GM21717 (cell line): ENCODE measurements at regions not wholly inside any gene's neighbourhood (a gene's known extent, or its start where the extent isn't known, plus 50 kb on each side); places are given as distances from the start of the nearest gene placed in this dataset.

Source experiments
- ATAC-seq: cut with Tn5 transposase; IDR thresholded peaks from one replicate; pipeline ENCODE4 v1.9.1; 2021; ENCODE audit warnings: mild to moderate bottlenecking, moderate library complexity; ENCODE audit not compliant: unreplicated experiment

DNA sequence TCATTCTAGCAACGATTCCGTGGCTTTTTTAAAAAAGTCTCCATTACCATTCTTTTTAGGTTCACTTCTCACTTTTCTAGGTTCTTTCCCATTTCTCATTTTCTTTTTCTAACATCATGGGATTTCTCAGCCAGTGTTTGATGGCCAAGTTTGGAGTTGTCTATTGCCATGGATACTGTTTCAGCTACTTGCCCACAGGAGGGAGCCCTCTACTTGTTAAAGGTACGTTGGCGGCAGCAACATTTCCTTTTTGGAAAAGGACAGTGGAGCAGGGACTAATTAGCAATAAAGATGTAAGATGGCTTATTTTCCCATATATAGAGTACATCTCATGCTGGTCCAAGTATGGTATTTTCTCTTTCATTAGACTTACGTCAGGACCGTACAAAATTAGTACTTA lies 2257.5 kb upstream of the C9orf72 start:
- ATAC-seq: no peak

- ATAC-seq: no peak
Measured at GRCh38 chr9:29838491-29839020, 2265.3 kb upstream of the C9orf72 start.

- ATAC-seq: no peak
Measured at GRCh38 chr9:29844251-29844650, 2271.0 kb upstream of the C9orf72 start.

DNA sequence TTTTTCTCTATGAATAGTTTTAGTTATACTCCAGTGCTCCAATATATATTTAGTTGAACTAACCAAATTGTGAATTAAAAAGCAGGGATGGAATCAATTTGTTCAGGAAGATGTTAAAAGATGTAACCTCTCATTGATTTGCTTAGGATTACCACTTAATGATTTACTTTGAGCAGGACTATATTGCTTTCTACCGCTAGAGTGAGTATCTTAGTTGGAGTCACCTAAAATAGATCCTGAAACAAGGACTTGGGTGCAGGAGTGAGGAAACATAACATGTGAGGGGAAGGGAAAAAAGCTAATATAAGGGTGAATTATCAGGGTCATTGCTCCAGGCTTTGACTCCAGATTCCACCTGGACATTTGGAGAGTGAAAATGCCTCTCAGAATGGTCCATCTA lies 2277.4 kb upstream of the C9orf72 start:
- ATAC-seq: no peak

GRCh38 chr9:29861803-29862202 lies 2288.5 kb upstream of the C9orf72 start:
- no peak for ATAC-seq

GRCh38 chr9:29865764-29866313 lies 2292.6 kb upstream of the C9orf72 start:
- peak; percentile 35 for ATAC-seq

GRCh38 chr9:29866556-29866955 lies 2293.3 kb upstream of the C9orf72 start:
- peak; percentile 38 for ATAC-seq

DNA sequence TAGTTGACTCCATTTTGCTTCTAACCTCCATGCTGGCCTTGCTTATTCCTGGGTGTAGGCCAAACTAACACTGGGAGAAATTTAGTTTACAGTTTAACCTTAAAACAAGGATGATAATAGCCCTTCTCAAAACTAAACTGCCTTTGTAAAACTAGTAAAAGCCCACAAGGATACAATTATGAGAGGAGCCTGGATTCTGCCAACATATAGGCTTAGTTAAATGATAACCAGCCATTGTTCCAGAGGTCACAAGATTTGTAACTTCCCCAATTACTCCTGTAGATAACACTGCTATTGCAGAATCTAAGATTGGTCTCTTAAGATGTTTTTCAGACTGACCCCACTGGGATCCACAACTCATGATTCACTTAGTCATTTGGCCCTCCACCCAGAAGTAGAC lies 2300.3 kb upstream of the C9orf72 start:
- no peak for ATAC-seq

DNA sequence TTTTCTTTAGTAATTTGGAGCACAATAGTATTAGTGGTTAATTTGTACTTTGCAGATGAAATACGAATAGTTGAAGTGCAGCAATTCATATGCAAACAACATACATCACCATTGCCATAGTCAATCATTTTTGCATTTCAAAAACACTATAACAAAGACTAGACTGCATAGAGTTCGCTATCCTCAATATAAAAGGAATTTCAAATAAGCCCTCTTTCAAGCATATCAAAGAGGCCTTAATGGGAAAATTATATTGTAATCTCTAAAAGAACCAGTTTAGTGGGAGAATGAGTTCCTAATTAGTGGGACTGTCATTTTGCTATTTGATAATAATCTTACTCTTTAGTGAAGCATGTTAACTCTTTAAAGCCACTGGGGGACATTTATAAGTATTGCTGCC lies 2302.3 kb upstream of the C9orf72 start:
- ATAC-seq: no peak

GRCh38 chr9:29882767-29883166 lies 2309.5 kb upstream of the C9orf72 start:
- ATAC-seq: no peak

- ATAC-seq: no peak
Measured at GRCh38 chr9:29906065-29906464, 2332.8 kb upstream of the C9orf72 start.

GRCh38 chr9:29928072-29928471 lies 2354.8 kb upstream of the C9orf72 start:
- ATAC-seq: no peak

DNA sequence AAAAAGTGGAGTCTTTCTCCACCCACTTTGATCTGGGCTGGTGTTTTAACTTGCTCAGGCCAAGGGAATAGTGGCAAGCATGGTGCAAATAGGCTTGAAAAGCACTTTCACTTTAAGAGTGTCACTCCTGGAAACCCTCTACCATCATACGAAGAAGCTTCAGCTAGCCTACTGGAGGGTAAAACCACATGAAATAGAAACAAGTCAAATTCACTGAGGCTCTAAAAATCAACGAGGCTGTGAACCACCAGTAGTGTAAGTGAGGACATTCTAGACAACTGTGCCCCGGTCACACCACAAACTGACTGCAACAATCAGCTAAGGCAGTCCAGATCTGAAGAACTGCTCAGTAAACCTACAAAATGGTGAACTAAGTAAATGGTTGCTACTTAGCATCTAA lies 2366.3 kb upstream of the C9orf72 start:
- ATAC-seq: no peak

DNA sequence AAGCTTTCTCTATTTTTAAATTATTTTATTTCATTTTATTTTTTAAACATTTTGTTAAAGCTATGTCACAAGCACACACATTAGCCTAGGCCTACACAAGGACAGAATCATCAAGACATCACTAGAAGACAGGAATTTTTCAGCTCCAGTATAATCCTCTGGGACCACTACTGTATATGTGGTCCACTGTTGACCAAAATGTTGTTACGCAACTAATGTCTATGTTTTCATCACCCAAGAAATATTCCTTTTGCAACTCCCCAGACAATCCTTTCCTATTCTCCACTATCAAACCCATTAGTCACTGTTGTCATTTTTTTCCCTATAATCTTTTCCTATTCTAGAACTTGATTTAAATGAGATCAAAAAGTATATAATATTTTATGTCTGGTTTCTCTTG lies 2371.7 kb upstream of the C9orf72 start:
- ATAC-seq: no peak

DNA sequence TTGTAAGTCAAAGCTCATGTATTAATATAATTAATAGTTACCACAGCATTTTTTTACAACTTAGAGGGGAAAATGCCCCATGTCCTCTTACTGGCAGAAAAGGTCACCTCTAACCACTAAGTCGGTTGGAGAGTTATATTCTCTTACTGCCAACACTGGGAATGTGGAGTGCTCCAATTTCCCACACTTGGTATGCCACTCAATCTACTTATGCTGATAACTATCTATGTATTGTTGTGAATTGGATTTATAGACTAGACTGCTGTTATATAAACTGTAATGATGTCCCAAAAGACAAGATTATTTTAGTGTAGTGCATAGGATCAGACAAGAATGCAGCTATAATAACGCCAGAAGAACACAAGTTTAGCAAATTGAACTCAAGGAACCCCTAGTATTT lies 2385.2 kb upstream of the C9orf72 start:
- no peak for ATAC-seq

DNA sequence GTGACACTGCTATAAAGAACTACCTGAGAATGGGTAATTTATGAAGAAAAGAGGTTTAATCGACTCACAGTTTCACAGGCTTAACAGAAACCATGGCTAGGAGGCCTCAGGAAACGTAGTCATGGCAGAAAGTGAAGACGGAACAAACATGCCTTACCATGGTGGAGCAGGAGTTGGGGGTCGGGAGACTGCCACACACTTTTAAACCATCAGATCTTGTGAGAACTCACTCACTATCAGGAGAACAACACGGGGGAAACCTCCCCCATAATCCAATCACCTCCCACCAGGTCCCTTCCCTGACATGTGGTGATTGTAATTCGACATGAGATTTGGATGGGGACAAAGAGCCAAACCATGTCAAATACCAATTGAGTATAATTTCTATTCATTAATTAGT lies 2392.6 kb upstream of the C9orf72 start:
- no peak for ATAC-seq

DNA sequence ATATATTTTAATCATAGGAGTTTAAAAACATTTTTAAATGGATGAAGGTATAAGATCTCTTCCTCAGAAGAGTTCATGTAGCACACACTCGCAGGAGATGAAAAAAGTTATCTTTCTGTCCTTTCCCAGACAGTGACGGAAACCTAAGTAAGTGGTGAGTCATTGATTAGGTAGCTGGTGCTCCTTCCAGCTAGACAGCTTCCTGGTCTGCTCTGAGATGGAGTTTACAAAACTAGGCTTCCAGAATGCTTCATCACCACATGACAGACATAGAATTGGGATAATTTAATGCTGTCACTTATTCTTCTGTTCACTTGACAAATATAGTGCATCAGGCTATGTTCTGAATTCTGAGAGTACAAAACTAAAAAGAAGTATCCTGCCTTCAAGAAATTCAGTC lies 2393.0 kb upstream of the C9orf72 start:
- ATAC-seq: no peak

DNA sequence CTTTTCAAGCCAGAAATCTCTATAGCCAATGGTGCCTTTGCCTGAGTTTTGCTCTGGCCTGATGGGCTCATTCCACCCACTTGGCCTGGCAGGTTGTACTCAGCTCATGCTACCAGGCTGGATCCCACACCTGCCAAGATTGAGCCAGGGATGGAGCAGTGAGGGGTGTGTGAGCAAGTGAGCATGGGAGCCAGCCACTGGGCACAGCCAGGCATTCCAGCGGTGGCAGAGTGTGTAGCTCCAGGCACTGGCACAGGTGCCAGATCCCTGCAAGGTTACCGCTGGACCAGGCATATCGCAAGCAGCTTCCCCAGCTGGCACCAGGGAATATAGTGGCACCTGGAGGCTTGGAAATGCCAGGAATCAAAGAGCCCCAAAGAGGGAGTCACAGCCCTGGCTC lies 2395.6 kb upstream of the C9orf72 start:
- no peak for ATAC-seq

- ATAC-seq: no peak
Measured at GRCh38 chr9:29969408-29969807, 2396.1 kb upstream of the C9orf72 start.

- no peak for ATAC-seq
Measured at GRCh38 chr9:29969856-29970647, 2396.8 kb upstream of the C9orf72 start.

- no peak for ATAC-seq
Measured at GRCh38 chr9:29974197-29974596, 2400.9 kb upstream of the C9orf72 start.

DNA sequence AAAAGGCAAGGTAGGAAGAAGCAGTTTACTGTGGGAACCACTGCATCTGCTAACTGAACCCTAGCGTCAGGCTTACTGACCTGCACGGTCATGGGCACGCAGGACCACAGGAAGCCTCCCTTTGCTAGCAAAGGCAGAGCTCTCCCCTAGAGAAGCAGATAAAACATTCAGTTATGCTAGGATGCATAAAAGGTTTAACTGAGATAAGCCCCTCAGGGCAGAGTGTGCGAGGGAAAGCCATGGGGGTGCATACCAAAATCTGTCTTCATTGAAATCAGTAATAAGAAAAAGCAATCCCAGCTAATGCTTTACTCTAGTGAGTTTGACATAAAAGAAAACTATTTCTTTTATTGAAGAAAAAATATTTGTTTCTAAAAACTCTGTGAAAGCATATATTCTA lies 2403.7 kb upstream of the C9orf72 start:
- no peak for ATAC-seq

- ATAC-seq: no peak
Measured at GRCh38 chr9:29981013-29981412, 2403.4 kb upstream of the ACO1 start.
